Vagina (tissue), 2 donors: ENCODE measurements at regions not wholly inside any gene's neighbourhood (a gene's known extent, or its start where the extent isn't known, plus 50 kb on each side); places are given as distances from the start of the nearest gene placed in this dataset.
A peak's percentile ranks its signal among the peaks of the same experiment; 100 is the strongest.

Experiments used
- DNase-seq, 2 donors: peaks; one replicate each; pipeline ENCODE4 v3.0.0-alpha.2; 2017; ENCODE audit errors: extremely low spot score in 2 of 2
- H3K27ac ChIP-seq: fragments of 200-600 bp; sonication (generic); one replicate; pipeline ENCODE4 v1.5.1; 2019
- H3K27me3 ChIP-seq: fragments of 200-600 bp; sonication (generic); one replicate; pipeline ENCODE4 v1.5.1; 2019
- H3K36me3 ChIP-seq, 2 donors: fragments of 200-600 bp; sonication (generic); one replicate each; pipeline ENCODE4 v1.5.1; 2017 to 2019
- H3K4me1 ChIP-seq: fragments of 200-600 bp; sonication (generic); one replicate; pipeline ENCODE4 v1.5.1; 2019
- H3K4me3 ChIP-seq, 2 donors: fragments of 200-600 bp; sonication (generic); 1 replicate in 1 of 2; 2 replicates in 1 of 2; pipeline ENCODE4 v1.5.1; 2016 to 2019
- H3K9me3 ChIP-seq: fragments of 200-600 bp; sonication (generic); one replicate; pipeline ENCODE4 v1.5.1; 2019
- CTCF ChIP-seq, 3 experiments: fragments of 450-650 bp in 2 of 3; fragments of 200-600 bp in 1 of 3; sonication (generic) in 1 of 3; IDR thresholded peaks; one replicate each; pipeline ENCODE4 v1.5.1; 2017 to 2019; ENCODE audit warnings: antibody characterized with exemption in 3 of 3, mild to moderate bottlenecking in 2 of 3, moderate library complexity in 2 of 3
- POLR2A ChIP-seq, 2 donors: fragments of 450-650 bp; IDR thresholded peaks; one replicate each; pipeline ENCODE4 v1.6.1; 2017; ENCODE audit warnings: antibody characterized with exemption in 2 of 2, mild to moderate bottlenecking in 2 of 2, moderate library complexity in 2 of 2
- POLR2AphosphoS5 ChIP-seq, 2 donors: sonication (generic); formaldehyde crosslinking; IDR thresholded peaks; one replicate each; pipeline ENCODE4 v1.9.0; 2017; ENCODE audit warnings: antibody characterized with exemption in 2 of 2, mild to moderate bottlenecking in 2 of 2, low read depth in 1 of 2; ENCODE audit not compliant: insufficient read depth in 1 of 2
- intact Hi-C: fragments of 100-400 bp; cut with DNase I; formaldehyde crosslinking; loops from one replicate; pipeline ENCODE4 v1.15.1; 2023

GRCh38 chr2:55761526-55761925 lies 67.9 kb upstream of the PNPT1 start:
- Histone ChIP-seq H3K9me3 (no peaks in the 10 kb centered on the region), H3K27me3 (no peaks in the 10 kb centered on the region), H3K27ac (peak overlapping the region; percentile 55), H3K4me1 (peaks cover 10% of the 10 kb centered on the region), H3K36me3 (no peaks in the 10 kb centered on the region), H3K4me3 (no peak overlapping the region)
- TF ChIP-seq POLR2A (IDR thresholded peaks at IDR 0.05) (no peak), POLR2AphosphoS5 (IDR thresholded peaks at IDR 0.05; ENCODE audit: insufficient read depth in 1 of 2, low read depth in 1 of 2) (no peak), CTCF (IDR thresholded peaks at IDR 0.05) (no peak)
- DNase-seq: no peak
- intact Hi-C loops: no loop called here

GRCh38 chr2:55761024-55761423 lies 67.4 kb upstream of the PNPT1 start:
- peaks cover 10% of the 10 kb centered on the region for H3K4me1 ChIP-seq
- H3K27me3 ChIP-seq: no peaks in the 10 kb centered on the region
- intact Hi-C loops: no loop called here
- H3K36me3 ChIP-seq: no peaks in the 10 kb centered on the region
- DNase-seq: no peak
- H3K4me3 ChIP-seq: no peak overlapping the region
- no peak overlapping the region for H3K27ac ChIP-seq
- no peak for TF ChIP-seq POLR2A (IDR thresholded peaks at IDR 0.05)
- no peak for TF ChIP-seq POLR2AphosphoS5 (IDR thresholded peaks at IDR 0.05; ENCODE audit: insufficient read depth in 1 of 2, low read depth in 1 of 2)
- no peak for TF ChIP-seq CTCF (IDR thresholded peaks at IDR 0.05)
- H3K9me3 ChIP-seq: no peaks in the 10 kb centered on the region

- no peak overlapping the region for H3K27ac ChIP-seq
- peaks cover 10% of the 10 kb centered on the region for H3K4me1 ChIP-seq
- H3K9me3 ChIP-seq: no peaks in the 10 kb centered on the region
- no peaks in the 10 kb centered on the region for H3K36me3 ChIP-seq
- no peak for DNase-seq
- H3K4me3 ChIP-seq: no peak overlapping the region
- intact Hi-C loops: no loop called here
- no peaks in the 10 kb centered on the region for H3K27me3 ChIP-seq
- TF ChIP-seq POLR2A (IDR thresholded peaks at IDR 0.05): no peak
- no peak for TF ChIP-seq POLR2AphosphoS5 (IDR thresholded peaks at IDR 0.05; ENCODE audit: insufficient read depth in 1 of 2, low read depth in 1 of 2)
- TF ChIP-seq CTCF (IDR thresholded peaks at IDR 0.05): no peak
Measured at GRCh38 chr2:55760125-55760524, 66.5 kb upstream of the PNPT1 start.

- Histone ChIP-seq H3K9me3 (no peaks in the 10 kb centered on the region), H3K27me3 (no peaks in the 10 kb centered on the region), H3K4me1 (peaks cover 10% of the 10 kb centered on the region), H3K36me3 (no peaks in the 10 kb centered on the region), H3K27ac (no peak overlapping the region), H3K4me3 (no peak overlapping the region)
- intact Hi-C loops: no loop called here
- no peak for DNase-seq
- TF ChIP-seq POLR2AphosphoS5 (IDR thresholded peaks at IDR 0.05; ENCODE audit: insufficient read depth in 1 of 2, low read depth in 1 of 2) (no peak), CTCF (IDR thresholded peaks at IDR 0.05) (no peak), POLR2A (IDR thresholded peaks at IDR 0.05) (no peak)
Measured at GRCh38 chr2:55759271-55759921, 65.8 kb upstream of the PNPT1 start.

- Histone ChIP-seq H3K27ac (no peak overlapping the region), H3K36me3 (no peaks in the 10 kb centered on the region), H3K27me3 (no peaks in the 10 kb centered on the region), H3K4me3 (no peak overlapping the region), H3K9me3 (no peaks in the 10 kb centered on the region), H3K4me1 (no peaks in the 10 kb centered on the region)
- no peak for TF ChIP-seq POLR2A (IDR thresholded peaks at IDR 0.05)
- no peak for TF ChIP-seq POLR2AphosphoS5 (IDR thresholded peaks at IDR 0.05; ENCODE audit: insufficient read depth in 1 of 2, low read depth in 1 of 2)
- no peak for TF ChIP-seq CTCF (IDR thresholded peaks at IDR 0.05)
- intact Hi-C loops: no loop called here
- no peak for DNase-seq
Measured at GRCh38 chr2:55751966-55752365, 58.3 kb upstream of the PNPT1 start.
